ENCODE measurements at regions not wholly inside any gene's neighbourhood (a gene's known extent, or its start where the extent isn't known, plus 50 kb on each side); places are given as distances from the start of the nearest gene placed in this dataset.

GRCh38 chr2:168340931-168341330, 93.5 kb upstream of the STK39 start:
- no peak for FAIRE-seq

DNA sequence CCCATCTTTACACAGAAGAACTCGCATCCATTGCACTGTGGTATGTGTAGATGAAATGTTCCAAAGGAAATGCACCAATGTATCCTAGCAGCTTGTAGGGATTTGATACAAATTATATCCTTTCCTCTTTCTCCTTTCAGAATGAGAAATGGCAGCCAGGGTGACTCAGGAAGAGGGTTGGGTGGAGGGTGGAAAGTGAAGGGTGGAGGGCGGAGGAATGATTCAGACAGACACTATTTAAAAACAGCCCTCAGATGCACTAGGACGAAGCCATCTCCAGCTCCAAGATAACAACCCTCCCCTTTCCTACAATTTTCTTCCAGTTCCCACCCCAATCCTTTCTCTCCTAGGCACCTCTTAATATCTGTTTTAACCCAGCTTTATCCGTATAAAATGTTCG, 96.2 kb upstream of the STK39 start:
- FAIRE-seq = no peak

- FAIRE-seq = no peak
These were observed 97.3 kb upstream of the STK39 start for GRCh38 chr2:168344706-168345105.

DNA sequence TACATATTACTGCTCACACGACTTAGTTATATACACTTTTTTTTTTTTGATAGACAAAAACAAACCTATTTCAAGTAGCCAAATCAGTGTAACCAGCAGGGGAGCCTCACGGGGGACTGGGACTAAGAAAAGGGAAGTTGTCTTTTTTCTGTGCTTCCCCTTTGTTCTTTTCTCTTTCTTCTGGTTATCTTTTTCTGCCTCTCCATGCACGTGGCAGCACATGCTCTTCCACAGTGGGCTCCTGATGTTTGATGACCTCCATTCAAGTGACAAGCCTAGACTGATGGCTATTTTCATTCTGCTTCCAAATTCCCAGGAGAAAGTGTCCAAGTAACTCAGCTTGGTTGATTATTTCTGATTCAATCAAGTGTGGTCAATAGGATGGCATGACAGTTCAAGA, 98.2 kb upstream of the STK39 start:
- no peak for FAIRE-seq

- peak; percentile 94 for FAIRE-seq
These were observed 99.5 kb upstream of the STK39 start for GRCh38 chr2:168346725-168347477.

GRCh38 chr2:168348076-168348475, 100.7 kb upstream of the STK39 start:
- FAIRE-seq = peak; percentile 27

- peak; percentile 53 for FAIRE-seq
These were observed 103.0 kb upstream of the STK39 start for GRCh38 chr2:168350380-168350779.

GRCh38 chr2:168353251-168353650, 102.8 kb upstream of the CERS6 start:
- FAIRE-seq = no peak

DNA sequence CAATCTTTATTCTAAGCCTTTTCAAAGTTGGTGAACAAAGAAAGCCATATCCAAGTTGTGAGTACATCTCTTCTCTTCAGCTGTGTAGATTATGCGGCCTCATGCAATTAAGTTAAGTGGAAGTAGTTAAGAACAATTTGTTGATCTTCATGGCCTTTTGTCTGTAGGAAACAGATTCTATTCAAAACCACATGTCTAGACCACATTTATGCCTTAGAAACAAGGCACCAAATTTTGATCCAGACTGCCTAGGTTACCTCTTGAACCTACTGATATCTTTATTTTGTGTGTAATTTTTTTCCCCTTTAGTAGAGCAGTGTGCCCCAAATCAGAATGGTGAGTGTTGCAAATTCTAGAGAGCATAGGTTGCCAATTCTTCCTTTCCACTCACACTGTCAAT, 101.6 kb upstream of the CERS6 start:
- FAIRE-seq = no peak

DNA sequence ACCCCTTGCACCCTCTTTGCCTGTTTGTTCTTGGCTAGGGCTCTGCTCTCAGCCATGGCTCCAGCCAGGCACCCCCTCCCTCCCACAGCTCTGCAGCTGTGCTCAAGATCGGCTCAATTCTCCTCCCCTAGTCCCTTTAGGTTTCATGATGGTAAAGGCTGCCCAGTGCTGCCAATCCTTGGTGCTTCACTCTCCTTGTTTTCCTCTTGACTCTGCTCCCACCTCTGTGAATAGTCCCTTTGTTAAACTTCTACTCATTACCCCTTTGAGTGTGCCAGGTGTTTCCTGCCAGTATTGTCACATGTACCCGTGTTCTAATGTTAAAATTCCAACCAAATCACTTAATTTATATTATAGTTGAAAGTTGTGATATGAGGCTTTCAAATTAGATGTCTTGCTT, 101.0 kb upstream of the CERS6 start:
- FAIRE-seq = no peak

DNA sequence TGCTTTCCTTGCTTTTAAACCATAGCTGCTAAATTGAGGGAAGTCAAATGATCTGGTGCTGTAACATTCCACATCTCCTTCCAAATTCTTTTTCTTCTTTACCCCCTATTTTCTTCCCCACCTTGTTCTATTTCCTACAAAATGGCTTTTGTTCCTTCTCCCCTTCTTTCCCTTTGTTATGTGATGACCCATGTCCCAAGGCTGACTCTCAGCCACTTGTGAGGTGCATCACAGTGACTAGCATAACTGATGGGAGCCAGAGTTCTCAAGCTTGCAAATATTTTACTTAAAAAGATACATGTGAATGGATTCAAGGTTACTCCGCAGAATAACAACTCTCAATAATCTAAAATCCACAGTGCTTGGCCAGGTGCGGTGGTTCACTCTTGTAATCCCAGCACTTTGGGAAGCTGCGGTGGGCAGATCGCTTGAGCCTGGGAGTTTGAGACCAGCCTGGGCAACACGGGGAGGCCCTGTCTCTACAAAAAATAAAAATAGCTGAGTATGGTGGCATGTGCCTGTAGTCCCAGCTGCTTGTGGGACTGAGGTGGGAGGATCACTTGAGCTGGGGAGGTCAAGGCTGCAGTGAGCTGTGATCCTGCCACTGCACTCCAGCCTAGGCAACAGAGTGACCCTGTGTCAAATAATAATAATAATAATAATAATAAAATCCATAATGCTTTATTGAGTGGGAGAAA, 100.1 kb upstream of the CERS6 start:
- no peak for FAIRE-seq

- no peak for FAIRE-seq
These were observed 99.6 kb upstream of the CERS6 start for GRCh38 chr2:168356477-168356835.

GRCh38 chr2:168357797-168358472, 98.1 kb upstream of the CERS6 start:
- no peak for FAIRE-seq

DNA sequence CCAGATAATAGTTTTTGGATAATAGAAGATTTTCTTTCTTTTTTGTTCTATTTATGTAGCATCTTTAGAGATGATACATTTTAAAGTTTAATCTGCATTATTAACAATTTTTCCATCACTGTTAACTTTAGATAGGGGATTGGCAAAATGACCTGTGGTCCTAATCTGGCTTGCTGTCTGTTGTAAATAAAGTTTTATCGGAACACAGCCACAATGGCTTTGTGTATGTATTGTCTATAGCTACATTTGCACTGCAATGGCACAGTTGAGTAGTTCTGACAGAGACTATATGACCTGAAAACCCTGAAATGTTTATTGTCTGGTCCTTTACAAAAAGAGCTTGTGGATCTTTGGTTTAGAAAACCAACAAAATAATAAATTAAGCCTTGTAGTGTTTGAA, 97.0 kb upstream of the CERS6 start:
- no peak for FAIRE-seq

DNA sequence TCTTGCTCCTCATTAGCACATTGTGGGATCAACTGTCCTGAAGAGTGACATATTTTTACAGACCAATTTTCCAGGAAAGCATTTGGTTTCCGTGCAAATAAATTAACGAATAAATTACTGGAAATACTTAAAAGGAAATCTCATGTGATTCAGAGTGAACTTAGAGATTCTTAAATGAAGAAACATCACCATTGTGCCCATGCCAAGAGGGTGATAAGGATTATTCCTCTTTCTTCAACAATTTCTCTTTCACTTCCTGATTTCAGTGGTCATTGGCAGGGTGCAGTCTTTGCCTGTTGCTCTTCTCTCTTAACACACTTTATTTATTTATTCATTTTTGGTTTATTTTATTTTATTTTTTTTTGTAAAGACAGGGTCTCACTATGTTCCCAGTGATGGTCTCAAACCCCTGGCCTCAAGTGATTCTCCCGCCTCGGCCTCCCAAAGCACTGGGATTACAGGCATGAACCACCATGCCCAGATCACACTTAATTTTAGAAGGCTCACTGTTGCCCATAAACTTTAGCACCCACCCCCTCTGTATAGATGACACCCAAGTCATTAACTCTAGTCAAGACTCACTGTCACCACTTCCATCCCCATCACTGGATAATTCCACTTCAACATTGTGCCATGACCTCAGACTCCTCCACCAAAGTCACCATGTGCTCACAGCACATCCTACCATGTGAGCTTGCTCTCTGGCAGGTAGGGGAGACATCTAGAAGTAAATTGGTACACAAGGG, 92.6 kb upstream of the CERS6 start:
- FAIRE-seq = no peak

GRCh38 chr2:168365094-168365621, 90.9 kb upstream of the CERS6 start:
- FAIRE-seq = no peak

GRCh38 chr2:168369031-168369430, 87.0 kb upstream of the CERS6 start:
- FAIRE-seq = no peak

GRCh38 chr2:168371273-168372019, 84.6 kb upstream of the CERS6 start:
- no peak for FAIRE-seq

DNA sequence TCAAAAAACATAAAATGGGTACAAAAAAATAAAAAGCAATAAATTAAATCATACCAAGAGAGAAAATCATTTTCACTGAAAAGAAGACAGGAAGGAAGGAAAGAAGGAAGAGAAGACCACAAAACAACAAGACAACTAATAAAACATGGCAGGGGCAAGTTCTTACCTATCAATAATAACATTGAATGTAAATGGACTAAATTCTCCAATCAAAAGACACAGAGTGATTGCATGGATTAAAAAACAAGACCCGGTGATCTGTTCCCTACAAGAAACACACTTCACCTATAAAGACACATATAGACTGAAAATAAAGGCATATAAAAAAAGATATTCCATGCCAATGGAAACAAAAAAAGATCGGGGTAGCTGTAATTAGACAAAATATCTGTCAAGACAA, 82.6 kb upstream of the CERS6 start:
- FAIRE-seq = no peak

GRCh38 chr2:168375195-168375798, 80.8 kb upstream of the CERS6 start:
- FAIRE-seq = no peak

DNA sequence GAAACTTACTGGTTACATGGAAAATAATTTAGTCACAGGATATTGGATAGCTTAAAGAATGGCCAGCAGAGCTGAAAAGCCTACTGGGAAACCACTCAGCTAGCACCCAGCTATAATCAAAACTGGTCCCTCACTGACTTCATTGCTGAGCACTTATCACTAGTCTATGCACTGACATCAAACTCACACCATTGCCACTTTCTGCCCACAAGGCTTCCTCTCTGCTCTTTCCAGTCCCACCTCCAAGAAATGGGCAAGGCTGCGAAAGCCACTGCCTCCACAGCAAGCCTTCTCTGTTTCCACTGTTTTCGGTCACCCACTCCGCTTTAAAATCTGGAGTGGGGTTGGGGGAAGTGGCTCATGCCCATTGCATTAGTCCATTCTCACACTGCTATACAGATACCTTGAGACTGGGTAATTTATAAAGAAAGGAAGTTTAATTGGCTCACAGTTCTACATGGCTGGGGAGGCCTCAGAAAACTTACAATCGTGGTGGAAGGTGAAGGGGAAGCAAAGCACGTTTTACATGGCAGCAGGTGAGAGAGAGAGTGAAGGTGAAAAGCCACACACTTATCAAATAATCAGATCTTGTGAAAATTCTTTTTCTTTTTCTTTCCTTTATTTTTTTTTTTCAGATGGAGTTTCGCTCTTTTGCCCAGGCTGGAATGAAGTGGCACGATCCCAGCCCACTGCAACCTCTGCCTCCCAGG, 77.0 kb upstream of the CERS6 start:
- no peak for FAIRE-seq
